ENCODE measurements at regions not wholly inside any gene's neighbourhood (a gene's known extent, or its start where the extent isn't known, plus 50 kb on each side); places are given as distances from the start of the nearest gene placed in this dataset.
A peak's percentile ranks its signal among the peaks of the same experiment; 100 is the strongest.

DNA sequence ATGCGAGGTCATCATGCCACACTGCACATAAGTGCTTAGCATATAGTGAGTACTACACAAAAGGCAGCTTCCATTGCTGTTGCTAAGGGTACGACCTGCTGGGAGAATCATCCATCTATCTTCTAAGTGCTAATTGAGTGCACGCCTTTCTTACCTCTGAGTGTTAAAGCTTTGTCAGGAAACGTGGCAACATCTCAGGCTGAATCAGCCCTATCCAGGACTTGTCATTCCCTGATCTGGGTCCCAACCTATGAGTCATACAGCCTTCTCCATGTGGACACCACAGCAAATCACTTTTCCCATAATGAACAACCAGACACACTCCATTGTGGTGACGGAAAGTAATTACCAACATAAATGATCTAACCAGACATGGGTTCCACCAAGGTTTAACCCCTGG lies 201.1 kb upstream of the MAF start:
- DNase-seq: no peak

- DNase-seq: no peak
Measured at GRCh38 chr16:79800016-79800608, 199.6 kb upstream of the MAF start.

GRCh38 chr16:79798416-79799053 lies 198.0 kb upstream of the MAF start:
- no peak for DNase-seq

- no peak for DNase-seq
Measured at GRCh38 chr16:79797486-79797885, 196.9 kb upstream of the MAF start.

DNA sequence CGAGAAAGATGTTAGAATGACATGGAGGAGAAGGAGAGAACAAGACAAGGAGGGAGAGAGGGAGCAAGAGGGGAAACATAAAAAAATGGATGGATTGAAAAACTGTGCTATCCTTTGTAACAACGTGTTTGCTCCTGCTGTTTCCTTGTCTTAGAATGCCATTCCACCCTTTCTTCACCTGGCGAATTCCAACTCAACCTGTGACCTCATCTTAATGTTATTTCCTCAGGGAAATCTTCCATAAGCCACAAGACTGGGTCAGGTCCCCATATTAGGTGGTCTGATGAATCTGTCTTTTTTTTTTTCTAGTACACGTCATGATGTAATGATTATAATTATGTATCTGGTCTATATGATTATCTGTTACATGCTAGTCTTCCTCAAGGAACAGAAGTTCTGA lies 195.0 kb upstream of the MAF start:
- DNase-seq: no peak

- DNase-seq: no peak
Measured at GRCh38 chr16:79794941-79795340, 194.4 kb upstream of the MAF start.

DNA sequence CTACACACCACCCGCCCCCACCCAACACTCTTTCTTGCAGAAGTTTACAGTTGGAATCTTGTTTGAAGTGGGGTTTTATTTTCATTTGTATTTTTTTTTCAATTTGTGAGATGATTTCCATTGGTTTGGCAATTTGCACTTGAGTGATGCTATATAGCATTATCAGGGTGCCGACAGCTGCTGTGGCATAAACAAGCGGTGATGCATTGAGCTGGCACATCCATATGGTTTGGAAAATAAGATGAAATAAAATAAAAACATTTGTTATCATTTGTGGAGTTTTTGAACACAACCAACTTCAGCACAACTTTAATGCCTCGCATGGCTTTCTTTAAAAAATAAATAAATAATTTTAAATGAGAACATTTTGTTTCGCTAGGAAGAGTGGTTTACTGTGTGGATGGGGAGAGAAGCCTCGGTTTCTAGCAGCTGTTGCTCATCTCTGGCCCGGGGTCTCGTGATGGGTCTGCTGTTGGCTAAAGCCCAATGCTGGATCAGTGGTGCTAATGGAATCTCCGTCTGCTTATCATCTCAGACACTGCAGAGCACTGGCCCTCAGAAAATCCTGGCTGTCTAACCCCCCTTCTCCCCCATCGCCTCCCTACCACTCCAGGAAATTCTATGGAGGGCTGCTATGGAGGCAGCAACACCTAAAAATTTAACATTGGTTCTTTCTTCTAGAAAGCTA lies 192.3 kb upstream of the MAF start:
- no peak for DNase-seq

DNA sequence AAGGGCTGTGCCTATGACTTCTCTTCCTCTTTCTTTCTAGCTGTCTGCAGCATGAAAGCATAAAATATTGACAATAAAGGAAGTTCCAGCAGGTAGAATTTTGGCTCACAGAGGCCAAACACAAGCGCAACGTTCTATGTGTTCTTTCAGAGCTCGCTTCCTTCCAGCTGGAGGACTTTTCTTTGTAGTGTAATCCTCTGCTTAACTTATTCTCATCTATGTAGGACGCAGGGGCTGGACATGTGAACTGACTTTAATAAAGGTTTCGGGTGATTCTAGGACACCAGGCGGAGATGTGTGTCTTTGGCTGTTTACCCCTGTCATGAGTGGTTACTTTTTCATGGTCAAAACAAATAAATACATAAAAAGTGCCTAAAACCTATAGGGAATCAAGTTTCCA lies 191.5 kb upstream of the MAF start:
- no peak for DNase-seq

- no peak for DNase-seq
Measured at GRCh38 chr16:79790854-79791253, 190.3 kb upstream of the MAF start.

DNA sequence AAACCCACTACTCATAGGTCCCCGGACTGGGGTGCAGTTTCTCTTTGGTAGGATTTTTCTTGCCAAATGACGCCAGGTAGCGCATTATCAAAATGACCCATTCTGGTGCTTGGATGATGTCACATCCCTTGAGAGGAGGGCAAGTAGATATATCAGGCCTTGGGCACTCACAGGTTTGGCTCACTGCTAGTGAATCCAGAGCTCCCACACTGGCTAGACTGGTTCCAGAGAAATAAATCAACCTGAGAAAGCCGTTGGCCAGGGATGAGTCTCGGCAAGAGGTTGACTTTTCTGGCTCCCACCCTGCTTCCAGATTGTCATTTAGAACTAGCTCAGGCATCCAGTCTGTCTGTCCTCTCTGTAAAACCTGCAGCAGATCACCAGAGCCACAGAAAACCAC lies 188.4 kb upstream of the MAF start:
- DNase-seq: no peak

DNA sequence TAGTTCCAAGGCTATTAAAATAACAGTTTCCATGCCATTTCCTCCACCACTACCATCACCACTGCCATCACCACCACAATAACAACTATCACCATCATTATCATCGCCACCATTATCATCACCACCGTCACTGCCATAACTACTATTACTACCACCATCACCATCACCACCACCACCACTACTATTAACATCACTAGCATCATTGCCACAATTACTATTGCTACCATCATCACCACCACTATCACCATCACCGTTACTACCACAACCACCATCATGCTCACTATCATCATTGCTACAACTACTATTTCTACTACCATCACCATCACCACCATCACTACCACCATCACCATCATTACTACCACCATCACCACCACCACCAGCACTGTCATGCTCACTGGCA lies 185.9 kb upstream of the MAF start:
- no peak for DNase-seq

- no peak for DNase-seq
Measured at GRCh38 chr16:79784007-79784406, 183.5 kb upstream of the MAF start.

DNA sequence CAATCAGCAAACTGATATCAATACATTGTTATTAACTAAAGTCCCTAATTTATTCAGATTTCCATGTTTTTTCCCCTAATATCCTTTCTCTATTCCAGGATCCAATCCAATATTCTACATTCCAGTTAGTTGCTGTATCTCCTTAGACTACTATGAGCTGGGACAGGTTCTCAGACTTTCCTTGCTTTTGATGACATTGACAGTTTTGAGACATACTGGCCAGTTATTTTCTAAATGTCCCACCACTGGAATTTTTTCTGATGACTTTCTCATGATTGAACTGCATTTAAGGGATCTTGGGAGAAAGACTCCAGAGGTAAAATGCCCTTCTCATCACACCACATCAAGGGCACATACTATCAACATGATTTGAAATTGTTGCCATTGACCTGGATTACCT lies 177.1 kb upstream of the MAF start:
- DNase-seq: no peak

DNA sequence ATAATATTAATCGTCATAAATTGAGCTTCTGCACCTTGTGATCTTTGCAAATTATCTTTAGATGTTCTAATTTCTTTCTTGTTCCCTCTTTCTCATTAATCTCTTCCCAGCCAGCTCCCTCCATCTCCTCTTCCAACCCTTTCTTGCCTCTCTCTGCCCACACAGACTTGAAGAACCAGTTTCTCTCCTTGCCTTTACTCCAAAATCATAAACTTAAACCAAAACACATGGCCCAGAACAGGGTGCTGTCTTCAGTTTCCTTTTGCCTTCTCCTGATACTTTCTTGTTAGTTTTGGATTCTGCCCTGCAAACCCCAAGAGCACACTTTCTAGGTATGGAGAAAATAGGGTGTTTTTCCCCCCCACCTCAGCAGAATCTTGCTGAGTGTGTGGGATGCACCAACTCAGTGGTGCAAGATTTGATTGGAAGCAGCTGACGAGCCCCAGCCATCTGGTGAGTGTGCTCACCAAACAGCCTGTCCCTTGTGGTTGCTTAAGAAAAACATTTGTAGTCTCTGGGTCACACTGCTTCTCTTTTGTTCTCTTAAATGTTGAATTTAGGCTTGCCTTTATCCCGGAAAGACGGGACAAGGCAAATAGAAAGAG lies 175.8 kb upstream of the MAF start:
- DNase-seq: no peak

GRCh38 chr16:79772784-79773183 lies 172.2 kb upstream of the MAF start:
- DNase-seq: no peak

DNA sequence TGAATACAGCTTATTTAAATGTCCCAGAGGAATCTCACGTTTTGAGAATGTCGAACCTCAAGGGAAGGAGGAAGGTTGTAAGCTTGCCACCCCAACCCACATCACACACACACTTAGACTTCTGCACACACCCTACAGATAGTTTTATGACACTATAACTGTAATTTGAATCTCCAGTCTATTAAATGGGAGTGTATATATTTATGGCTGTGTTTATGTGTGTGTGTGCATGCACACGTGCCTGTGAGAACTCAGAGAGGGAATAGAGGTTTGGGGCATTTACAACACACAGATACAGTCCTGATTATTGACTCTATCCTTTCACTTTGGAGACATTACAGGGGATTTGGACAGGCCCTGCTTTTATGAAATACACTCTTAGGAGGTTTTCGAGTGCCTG lies 171.5 kb upstream of the MAF start:
- DNase-seq: no peak

- DNase-seq: peak; percentile 41
Measured at GRCh38 chr16:79770244-79771064, 169.9 kb upstream of the MAF start.

DNA sequence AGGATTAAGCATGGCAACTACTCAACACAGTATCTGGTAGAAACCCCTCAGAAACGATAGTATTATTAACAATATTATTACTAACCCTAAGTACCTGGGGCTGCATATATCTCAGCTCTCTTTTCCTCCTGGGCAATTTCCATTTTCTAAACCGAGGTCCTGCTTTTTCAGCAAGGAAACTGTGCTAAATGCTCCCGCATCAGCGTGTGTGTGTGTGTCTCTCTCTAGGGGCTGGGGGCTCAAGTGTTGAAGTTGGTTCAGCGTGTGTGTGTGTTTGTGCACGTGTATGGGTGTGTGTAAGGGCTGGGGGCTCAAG lies 169.3 kb upstream of the MAF start:
- no peak for DNase-seq

DNA sequence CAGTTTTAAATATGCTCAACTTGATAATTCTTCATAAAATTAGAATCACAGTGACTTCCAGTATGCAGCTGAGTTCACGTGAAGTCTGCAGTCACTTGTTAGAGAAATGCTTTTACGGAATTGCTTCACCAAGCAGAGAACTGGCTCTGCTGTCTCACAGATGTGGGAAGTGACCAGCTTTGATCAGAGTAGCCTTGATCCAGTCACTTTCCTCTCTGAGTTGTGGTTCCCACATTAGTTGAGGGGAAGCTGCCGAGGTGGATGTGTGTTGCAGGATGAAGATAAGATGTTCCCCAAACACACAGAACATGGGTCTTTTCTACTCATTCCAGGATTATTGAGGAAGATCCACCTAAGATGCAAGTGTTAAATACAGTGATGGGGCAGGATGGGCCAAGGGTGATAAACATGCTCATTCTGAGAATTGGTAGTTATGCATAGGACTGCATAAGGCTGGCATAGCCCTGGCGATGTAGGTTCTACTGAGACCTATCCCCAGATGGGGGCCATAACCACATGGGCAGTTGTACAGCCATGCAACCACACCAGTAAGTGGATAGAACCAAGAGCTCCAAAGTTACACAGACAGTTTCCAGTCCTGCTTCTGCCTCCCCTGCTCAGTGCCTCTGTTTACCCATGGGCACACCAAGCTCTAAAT lies 168.9 kb upstream of the MAF start:
- no peak for DNase-seq

DNA sequence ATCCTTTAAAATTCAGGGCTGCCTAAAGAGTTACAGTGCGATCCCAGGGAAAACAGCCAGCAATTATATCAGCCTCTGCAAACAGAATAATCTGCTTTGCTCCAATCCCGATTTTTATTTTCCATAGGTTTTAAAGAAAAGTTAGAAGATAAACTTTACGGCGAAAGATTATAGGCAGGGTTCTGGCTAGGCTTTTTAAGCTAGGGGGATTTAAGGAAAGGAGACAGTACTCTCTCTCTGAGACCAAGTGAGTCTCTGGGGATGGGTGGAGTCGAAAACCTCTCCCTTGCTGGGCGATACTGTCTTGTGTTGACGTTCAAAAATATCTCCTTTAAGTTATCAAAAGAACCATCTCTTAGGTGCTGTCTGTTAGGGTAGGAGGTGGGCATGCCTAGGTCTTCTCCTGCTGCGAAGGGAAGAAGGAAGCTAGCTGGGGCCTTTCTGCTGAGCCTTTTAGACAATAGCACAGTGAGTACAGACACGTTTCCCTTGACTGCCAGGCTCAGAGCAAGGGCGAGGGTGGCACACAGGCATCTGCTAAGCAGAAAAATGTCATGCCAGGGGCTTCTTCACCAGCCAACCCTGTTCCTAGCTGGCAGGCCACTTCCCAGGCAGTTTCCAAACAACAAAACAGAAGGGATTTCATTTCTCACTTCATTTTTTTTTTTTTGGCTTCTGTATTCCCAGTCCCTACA lies 167.9 kb upstream of the MAF start:
- DNase-seq: no peak

- no peak for DNase-seq
Measured at GRCh38 chr16:79767421-79768275, 167.1 kb upstream of the MAF start.

Measured in activated CD4-positive, alpha-beta T cell treated with anti-CD3 and anti-CD28 coated beads for 1 hour (primary cell).